ENCODE measurements at regions not wholly inside any gene's neighbourhood (a gene's known extent, or its start where the extent isn't known, plus 50 kb on each side); places are given as distances from the start of the nearest gene placed in this dataset.

GRCh38 chr6:44682280-44682679 is 294.8 kb downstream of the CDC5L start:
- intact Hi-C loops (cut with micrococcal nuclease): no loop called here
- CTCF ChIA-PET: interaction anchor here (0.8 kb wide), 1 partner anchor 14 kb away, joined by 3 read pairs; no protein-coding TSS in a partner anchor
- no peak for DNase-seq
- Mint-ChIP-seq H3K4me3 (no peak overlapping the region), H3K27ac (no peak overlapping the region), H3K4me1 (ENCODE audit: low read depth) (peaks cover 2% of the 10 kb centered on the region), H3K36me3 (no peaks in the 10 kb centered on the region), H3K9me3 (no peaks in the 10 kb centered on the region), H3K27me3 (no peaks in the 10 kb centered on the region)
- POLR2A ChIA-PET: no interaction called here

GRCh38 chr6:44682987-44683779 is 295.7 kb downstream of the CDC5L start:
- intact Hi-C loops (cut with micrococcal nuclease): no loop called here
- peaks cover 2% of the 10 kb centered on the region for H3K4me1 Mint-ChIP-seq (ENCODE audit: low read depth)
- no peak for DNase-seq
- CTCF ChIA-PET: no interaction called here
- no peaks in the 10 kb centered on the region for H3K9me3 Mint-ChIP-seq
- H3K27me3 Mint-ChIP-seq: no peaks in the 10 kb centered on the region
- H3K4me3 Mint-ChIP-seq: no peak overlapping the region
- H3K27ac Mint-ChIP-seq: no peak overlapping the region
- H3K36me3 Mint-ChIP-seq: no peaks in the 10 kb centered on the region
- POLR2A ChIA-PET: no interaction called here

- Mint-ChIP-seq H3K9me3 (peaks cover 7% of the 10 kb centered on the region), H3K4me3 (no peak overlapping the region), H3K4me1 (ENCODE audit: low read depth) (no peaks in the 10 kb centered on the region), H3K27me3 (peaks cover 3% of the 10 kb centered on the region), H3K36me3 (peaks cover 2% of the 10 kb centered on the region), H3K27ac (no peak overlapping the region)
- POLR2A ChIA-PET: interaction anchor here (0.6 kb wide), 1 partner anchor 17 kb away, joined by 3 read pairs; no protein-coding TSS in a partner anchor
- DNase-seq: no peak
- CTCF ChIA-PET: interaction anchor here (1.2 kb wide), 1 partner anchor 30 kb away, joined by 4 read pairs; no protein-coding TSS in a partner anchor
- intact Hi-C loops (cut with micrococcal nuclease): no loop called here
Measured at GRCh38 chr6:44685213-44685612, 297.7 kb downstream of the CDC5L start.

- ChIA-PET CTCF (no interaction called here), POLR2A (no interaction called here)
- peaks cover under 1% of the 10 kb centered on the region for H3K4me1 Mint-ChIP-seq (ENCODE audit: low read depth)
- no peaks in the 10 kb centered on the region for H3K36me3 Mint-ChIP-seq
- peaks cover 2% of the 10 kb centered on the region for H3K9me3 Mint-ChIP-seq
- no peak overlapping the region for H3K4me3 Mint-ChIP-seq
- H3K27ac Mint-ChIP-seq: no peak overlapping the region
- intact Hi-C loops (cut with micrococcal nuclease): no loop called here
- no peak for DNase-seq
- no peaks in the 10 kb centered on the region for H3K27me3 Mint-ChIP-seq
Measured at GRCh38 chr6:44696099-44696498, 308.6 kb downstream of the CDC5L start.

- Mint-ChIP-seq H3K4me1 (ENCODE audit: low read depth) (peaks cover 6% of the 10 kb centered on the region), H3K27me3 (no peaks in the 10 kb centered on the region), H3K4me3 (no peak overlapping the region), H3K9me3 (peaks cover 2% of the 10 kb centered on the region), H3K27ac (no peak overlapping the region), H3K36me3 (no peaks in the 10 kb centered on the region)
- ChIA-PET POLR2A (no interaction called here), CTCF (no interaction called here)
- DNase-seq: no peak
- intact Hi-C loops (cut with micrococcal nuclease): no loop called here
Measured at GRCh38 chr6:44696686-44697085, 309.2 kb downstream of the CDC5L start.

- Mint-ChIP-seq H3K36me3 (no peaks in the 10 kb centered on the region), H3K4me3 (no peak overlapping the region), H3K27me3 (no peaks in the 10 kb centered on the region), H3K9me3 (peaks cover 2% of the 10 kb centered on the region), H3K4me1 (ENCODE audit: low read depth) (peaks cover 11% of the 10 kb centered on the region), H3K27ac (no peak overlapping the region)
- DNase-seq: no peak
- ChIA-PET POLR2A (interaction anchor here (0.6 kb wide), 1 partner anchor 182 kb away, joined by 3 read pairs; no protein-coding TSS in a partner anchor), CTCF (no interaction called here)
- intact Hi-C loops (cut with micrococcal nuclease): no loop called here
Measured at GRCh38 chr6:44697327-44697726, 309.8 kb downstream of the CDC5L start.

- H3K9me3 Mint-ChIP-seq: peaks cover 2% of the 10 kb centered on the region
- peaks cover 18% of the 10 kb centered on the region for H3K4me1 Mint-ChIP-seq (ENCODE audit: low read depth)
- H3K36me3 Mint-ChIP-seq: no peaks in the 10 kb centered on the region
- H3K4me3 Mint-ChIP-seq: no peak overlapping the region
- H3K27ac Mint-ChIP-seq: no peak overlapping the region
- DNase-seq: no peak
- H3K27me3 Mint-ChIP-seq: no peaks in the 10 kb centered on the region
- CTCF ChIA-PET: no interaction called here
- POLR2A ChIA-PET: no interaction called here
- intact Hi-C loops (cut with micrococcal nuclease): no loop called here
Measured at GRCh38 chr6:44698602-44699001, 311.1 kb downstream of the CDC5L start.

- Mint-ChIP-seq H3K27ac (no peak overlapping the region), H3K4me1 (ENCODE audit: low read depth) (peaks cover 23% of the 10 kb centered on the region), H3K4me3 (no peak overlapping the region), H3K27me3 (no peaks in the 10 kb centered on the region), H3K36me3 (no peaks in the 10 kb centered on the region), H3K9me3 (peaks cover 2% of the 10 kb centered on the region)
- ChIA-PET CTCF (no interaction called here), POLR2A (no interaction called here)
- intact Hi-C loops (cut with micrococcal nuclease): no loop called here
- no peak for DNase-seq
Measured at GRCh38 chr6:44699082-44699481, 311.6 kb downstream of the CDC5L start.

GRCh38 chr6:44699851-44700250 is 312.3 kb downstream of the CDC5L start:
- ChIA-PET POLR2A (no interaction called here), CTCF (no interaction called here)
- Mint-ChIP-seq H3K4me1 (ENCODE audit: low read depth) (peaks cover 28% of the 10 kb centered on the region), H3K27me3 (no peaks in the 10 kb centered on the region), H3K9me3 (no peaks in the 10 kb centered on the region), H3K4me3 (no peak overlapping the region), H3K27ac (no peak overlapping the region), H3K36me3 (no peaks in the 10 kb centered on the region)
- intact Hi-C loops (cut with micrococcal nuclease): loop anchor here (10.0 kb wide), 1 partner anchor 225 kb away; no protein-coding TSS in a partner anchor
- DNase-seq: no peak

- POLR2A ChIA-PET: no interaction called here
- peaks cover 30% of the 10 kb centered on the region for H3K4me1 Mint-ChIP-seq (ENCODE audit: low read depth)
Measured at GRCh38 chr6:44700422-44700821, 312.9 kb downstream of the CDC5L start.

GRCh38 chr6:44701038-44701636 is 313.6 kb downstream of the CDC5L start:
- intact Hi-C loops (cut with micrococcal nuclease): loop anchor here (10.0 kb wide), 1 partner anchor 224 kb away; no protein-coding TSS in a partner anchor
- CTCF ChIA-PET: interaction anchor here (1.2 kb wide), 1 partner anchor 33 kb away, joined by 3 read pairs; no protein-coding TSS in a partner anchor
- POLR2A ChIA-PET: no interaction called here
- H3K4me1 Mint-ChIP-seq (ENCODE audit: low read depth): peaks cover 32% of the 10 kb centered on the region
- no peaks in the 10 kb centered on the region for H3K27me3 Mint-ChIP-seq
- no peaks in the 10 kb centered on the region for H3K9me3 Mint-ChIP-seq
- H3K27ac Mint-ChIP-seq: peak overlapping the region; percentile 46
- H3K36me3 Mint-ChIP-seq: no peaks in the 10 kb centered on the region
- H3K4me3 Mint-ChIP-seq: no peak overlapping the region
- DNase-seq: peak; percentile 30

More at GRCh38 chr6:44700422-44700821, 312.9 kb downstream of the CDC5L start:
- no peak overlapping the region for H3K4me3 Mint-ChIP-seq
- no peak overlapping the region for H3K27ac Mint-ChIP-seq
- intact Hi-C loops (cut with micrococcal nuclease): loop anchor here (10.0 kb wide), 1 partner anchor 224 kb away; no protein-coding TSS in a partner anchor
- CTCF ChIA-PET: no interaction called here
- no peaks in the 10 kb centered on the region for H3K27me3 Mint-ChIP-seq
- no peaks in the 10 kb centered on the region for H3K36me3 Mint-ChIP-seq
- DNase-seq: no peak
- H3K9me3 Mint-ChIP-seq: no peaks in the 10 kb centered on the region

GRCh38 chr6:44701637-44702101 is 314.2 kb downstream of the CDC5L start:
- Mint-ChIP-seq H3K27me3 (no peaks in the 10 kb centered on the region), H3K27ac (peak overlapping the region; percentile 46), H3K36me3 (no peaks in the 10 kb centered on the region), H3K4me3 (no peak overlapping the region), H3K4me1 (ENCODE audit: low read depth) (peaks cover 32% of the 10 kb centered on the region), H3K9me3 (no peaks in the 10 kb centered on the region)
- intact Hi-C loops (cut with micrococcal nuclease): loop anchor here (10.0 kb wide), 1 partner anchor 223 kb away; no protein-coding TSS in a partner anchor
- ChIA-PET CTCF (interaction anchor here (1.0 to 1.2 kb wide), 2 partner anchors 13 to 34 kb away, joined by 3 read pairs; no protein-coding TSS in a partner anchor), POLR2A (interaction anchor here (0.6 kb wide), 1 partner anchor 16 kb away, joined by 3 read pairs; no protein-coding TSS in a partner anchor)
- no peak for DNase-seq

All from activated CD4-positive, alpha-beta memory T cell treated with anti-CD3 and anti-CD28 coated beads for 36 hours (primary cell).